Left colon (tissue), 2 donors: ENCODE measurements at regions not wholly inside any gene's neighbourhood (a gene's known extent, or its start where the extent isn't known, plus 50 kb on each side); places are given as distances from the start of the nearest gene placed in this dataset.

Source experiments
- ATAC-seq: fragments of 200-7000 bp; cut with Tn5 transposase; one replicate; pipeline ENCODE4 v1.9.1; 2020; ENCODE audit warnings: mild to moderate bottlenecking, moderate library complexity
- DNase-seq, 2 donors: peaks; one replicate each; pipeline ENCODE4 v3.0.0-alpha.2; 2020
- intact Hi-C, 2 donors: fragments of 100-400 bp; cut with DNase I in 1 of 2; cut with micrococcal nuclease in 1 of 2; formaldehyde crosslinking; loops; one replicate each; pipeline versions ENCODE4 v1.11.2 to v1.14.0; 2022; cut with DNase I, micrococcal nuclease
- donor health status: DM: no; HTN: no; CAD: no.
- donor health status: DM: yes; HTN: yes; CAD: no.

DNA sequence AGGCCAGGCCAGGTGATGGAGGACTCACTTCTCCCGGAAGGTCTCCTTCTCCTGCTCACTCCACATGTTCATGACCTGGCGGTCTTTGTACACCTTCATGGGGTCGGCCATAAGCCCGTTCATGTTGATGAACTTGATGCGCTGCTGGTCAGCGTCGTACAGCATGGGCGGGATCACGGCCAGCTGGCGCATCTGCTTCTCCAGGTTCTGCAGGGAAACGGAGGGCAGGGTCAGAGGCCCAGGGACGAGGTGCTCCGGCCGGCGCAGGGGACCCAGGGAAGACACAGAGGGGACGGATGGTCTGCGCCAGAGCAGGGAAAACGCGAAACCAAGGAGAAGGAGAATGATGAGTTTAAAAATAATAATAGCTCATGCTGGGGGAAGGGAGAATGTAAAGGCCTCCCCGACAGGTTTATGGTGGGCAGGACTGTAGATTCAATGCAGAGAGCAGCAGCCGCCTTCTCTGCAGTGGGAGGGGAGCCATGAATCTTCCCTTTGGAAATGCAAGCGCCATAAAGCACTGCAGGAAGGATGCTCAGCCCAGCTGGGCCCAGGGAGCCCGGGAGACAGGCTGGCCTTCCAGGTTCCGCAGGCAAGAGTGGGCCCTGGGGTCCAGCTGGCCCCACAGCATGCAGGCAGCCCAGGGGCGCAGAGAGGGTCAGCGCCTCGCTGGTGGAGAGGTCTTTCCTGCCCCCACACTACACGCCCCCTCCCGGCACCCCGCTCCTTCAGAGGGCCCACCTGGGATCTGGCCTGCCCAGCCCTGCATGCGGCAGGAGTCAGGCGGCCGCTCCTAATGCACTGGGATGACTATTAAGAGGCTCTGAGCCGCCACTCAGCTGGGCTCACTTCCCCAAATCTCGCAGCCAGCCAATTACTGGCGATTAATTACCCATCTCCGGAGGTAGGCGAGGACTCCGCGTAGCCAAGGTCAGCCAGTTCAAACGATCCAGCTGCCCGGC, 132.0 kb downstream of the RFLNA start:
- ATAC-seq (no peak), DNase-seq (no peak)
- intact Hi-C loops: no loop called here

DNA sequence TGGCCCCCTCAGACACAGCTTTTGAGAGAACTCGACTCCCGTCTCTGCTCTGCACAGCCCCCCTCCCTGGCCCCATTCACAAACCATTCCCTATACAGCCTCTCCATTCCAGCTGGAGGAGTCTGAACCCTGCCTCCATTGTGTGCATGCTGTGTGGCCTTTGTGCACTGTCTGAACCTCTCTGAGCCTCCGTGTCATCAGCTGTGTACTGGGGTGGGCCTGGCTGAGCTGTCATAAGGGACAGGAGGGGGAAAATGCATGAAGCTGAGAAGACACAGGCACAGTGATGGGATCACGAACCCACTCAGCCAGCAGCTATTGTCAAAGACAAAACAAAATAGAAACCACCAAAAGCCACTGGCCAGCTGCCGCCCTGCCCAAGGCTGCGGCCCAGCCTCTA, 130.8 kb downstream of the RFLNA start:
- no peak for DNase-seq
- ATAC-seq: no peak
- intact Hi-C loops: no loop called here

DNA sequence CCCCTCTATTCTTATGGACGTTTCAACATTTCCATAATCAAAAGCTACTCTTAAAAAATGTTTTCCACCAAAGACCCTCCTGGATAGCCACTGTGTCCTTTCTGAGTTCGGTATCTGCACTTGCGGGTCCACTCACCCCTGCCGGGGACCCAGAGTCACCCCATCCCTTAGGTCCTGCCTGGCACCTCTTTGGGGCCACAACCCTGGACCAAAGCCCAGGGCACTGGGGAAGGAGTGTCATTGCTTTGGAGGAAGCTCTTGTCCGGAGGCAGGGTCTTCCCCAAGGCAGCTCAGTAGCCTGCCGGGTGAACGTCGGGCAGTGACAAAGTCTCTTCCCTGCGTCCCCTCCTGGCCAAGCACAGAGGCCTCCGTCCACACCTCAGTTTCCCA, 129.6 kb downstream of the RFLNA start:
- DNase-seq: no peak
- no peak for ATAC-seq
- intact Hi-C loops: no loop called here

DNA sequence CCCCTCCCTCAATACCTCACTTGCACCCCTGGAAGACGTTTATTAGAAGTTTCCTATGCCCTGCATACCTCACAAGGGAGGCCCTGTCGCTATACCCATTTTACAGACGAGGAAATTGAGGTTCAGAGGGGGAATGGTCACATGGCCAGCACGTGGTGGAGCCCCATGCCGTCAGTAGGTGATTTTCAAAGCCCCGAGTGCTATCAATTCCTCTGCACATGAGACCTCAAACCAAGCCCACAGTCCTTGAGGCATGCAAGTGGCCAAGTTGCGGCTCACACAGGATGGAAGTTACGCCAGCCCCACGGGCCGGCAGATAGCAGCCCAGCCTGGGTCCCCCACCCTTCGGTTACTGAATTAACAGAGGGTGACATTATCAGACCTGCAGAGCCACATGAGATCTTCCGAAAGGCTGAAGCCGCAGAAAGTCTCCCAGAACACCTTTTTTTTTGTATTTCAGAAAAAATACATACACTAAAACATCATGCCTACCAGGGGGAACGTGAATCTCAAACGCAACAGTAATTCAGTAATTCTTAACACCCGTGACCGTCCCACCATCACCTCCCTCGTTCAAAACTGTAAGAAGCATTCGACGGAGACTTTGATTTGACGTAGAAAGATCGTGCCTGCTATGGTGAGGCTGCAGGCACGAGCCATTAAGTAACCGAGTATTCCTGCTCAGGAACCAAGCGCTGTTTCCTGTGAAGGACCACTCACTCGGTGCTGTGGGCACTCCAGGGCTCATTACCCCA, 129.0 kb downstream of the RFLNA start:
- intact Hi-C loops: no loop called here
- no peak for DNase-seq
- no peak for ATAC-seq

DNA sequence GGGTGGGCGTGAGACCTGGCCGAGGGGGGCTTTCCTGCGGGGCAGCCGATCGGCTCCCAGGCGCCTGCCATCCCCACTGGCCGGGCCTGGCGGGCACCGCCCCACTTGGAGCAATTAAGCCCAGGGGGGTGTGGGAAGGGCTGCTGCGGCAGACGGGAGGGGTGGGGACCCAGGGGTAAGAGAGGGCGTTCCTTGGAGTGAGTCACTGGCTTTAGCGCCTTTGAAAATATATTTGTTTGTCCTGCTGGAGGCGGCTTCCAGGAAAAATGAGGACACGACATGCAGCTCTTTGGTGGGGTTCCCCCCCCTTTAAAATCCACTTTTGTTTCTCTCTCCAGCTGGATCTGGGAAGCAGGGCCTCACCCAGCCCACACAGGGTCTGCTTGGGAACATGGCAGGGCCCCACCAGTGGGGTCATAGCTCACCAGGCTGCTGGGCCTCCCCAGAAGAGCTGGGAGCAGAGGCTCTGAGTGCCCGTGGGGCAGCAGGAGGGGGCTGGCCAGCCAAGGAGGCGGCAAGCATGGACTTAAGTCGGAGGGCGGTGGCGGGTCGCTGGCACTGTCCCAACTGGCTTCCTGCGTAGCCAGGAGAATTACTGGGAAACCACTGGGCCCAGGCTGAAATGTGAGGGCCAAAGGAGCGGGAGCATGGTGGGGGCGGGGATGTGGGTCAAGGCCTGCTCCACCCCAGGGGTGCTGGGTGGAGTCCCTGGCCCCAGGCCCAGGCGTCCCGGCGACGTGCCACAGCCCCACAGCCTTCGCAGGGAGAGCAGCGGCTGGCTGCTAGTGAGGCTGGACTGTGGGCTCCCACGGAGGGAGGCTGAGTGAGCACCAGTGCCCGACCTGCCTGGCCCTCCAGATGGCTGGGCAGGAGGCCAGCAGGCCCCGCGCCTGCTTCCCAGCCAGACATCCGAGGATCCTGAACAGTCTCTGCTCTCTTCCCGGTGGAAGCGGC, 128.0 kb downstream of the RFLNA start:
- DNase-seq: peak; percentile 93 to 95
- peak; percentile 87 for ATAC-seq
- intact Hi-C loops: no loop called here

DNA sequence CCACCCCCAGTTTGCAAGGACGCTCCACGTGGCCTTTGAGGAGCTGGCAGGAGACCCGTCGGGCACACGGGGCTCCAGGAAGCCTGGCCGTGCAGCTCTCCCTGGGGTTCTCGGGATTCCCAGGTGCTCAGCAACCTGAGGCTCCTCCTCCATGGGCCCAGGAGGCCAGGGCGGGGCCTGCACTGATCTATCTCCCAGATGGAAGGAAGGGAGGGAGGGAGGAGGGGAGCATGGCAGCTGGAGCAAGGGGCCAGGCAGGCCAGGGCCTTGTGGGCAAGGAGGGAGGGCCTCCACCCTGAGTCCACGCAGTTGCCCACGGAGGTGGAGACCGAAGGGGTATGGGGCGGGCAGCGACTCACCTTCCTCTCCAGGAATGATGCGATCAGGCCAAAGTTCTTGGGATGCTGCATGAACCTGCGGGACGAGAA, 127.3 kb downstream of the RFLNA start:
- ATAC-seq: peak; percentile 71
- intact Hi-C loops: no loop called here
- DNase-seq: peak; percentile 84 to 85

DNA sequence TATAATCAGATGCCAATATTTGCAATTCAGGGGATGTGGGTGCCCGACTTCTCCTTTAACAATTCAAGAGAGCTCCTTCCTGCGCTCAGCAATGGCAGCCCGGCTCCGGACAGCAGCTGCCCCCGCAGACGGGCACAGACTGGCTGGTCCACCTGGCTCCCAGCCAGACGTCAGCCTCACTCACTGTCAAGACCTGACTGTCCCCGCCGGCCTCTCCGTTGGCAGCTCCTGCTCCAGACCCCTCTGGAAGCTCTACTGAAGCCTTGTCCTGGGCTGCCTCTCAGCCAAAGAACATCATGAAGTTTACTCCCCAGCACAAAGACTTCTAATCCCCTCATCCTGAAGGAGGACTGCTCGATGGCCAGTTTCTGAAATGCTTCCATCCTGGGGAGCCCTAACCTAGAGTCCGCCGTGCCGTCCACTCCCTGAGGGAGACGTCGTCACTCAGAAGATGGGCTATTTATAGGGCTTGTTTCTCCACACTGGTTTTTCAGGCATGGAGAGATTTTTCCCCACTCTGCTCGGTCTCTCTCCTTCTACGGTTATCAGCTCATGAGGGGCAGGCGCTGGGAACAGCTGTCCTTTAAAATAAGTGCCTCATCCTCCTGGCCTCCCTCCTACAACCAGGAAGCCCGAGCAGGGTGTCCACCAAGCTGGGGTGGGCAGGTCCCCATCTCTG, 126.2 kb downstream of the RFLNA start:
- ATAC-seq: no peak
- no peak for DNase-seq
- intact Hi-C loops: no loop called here

DNA sequence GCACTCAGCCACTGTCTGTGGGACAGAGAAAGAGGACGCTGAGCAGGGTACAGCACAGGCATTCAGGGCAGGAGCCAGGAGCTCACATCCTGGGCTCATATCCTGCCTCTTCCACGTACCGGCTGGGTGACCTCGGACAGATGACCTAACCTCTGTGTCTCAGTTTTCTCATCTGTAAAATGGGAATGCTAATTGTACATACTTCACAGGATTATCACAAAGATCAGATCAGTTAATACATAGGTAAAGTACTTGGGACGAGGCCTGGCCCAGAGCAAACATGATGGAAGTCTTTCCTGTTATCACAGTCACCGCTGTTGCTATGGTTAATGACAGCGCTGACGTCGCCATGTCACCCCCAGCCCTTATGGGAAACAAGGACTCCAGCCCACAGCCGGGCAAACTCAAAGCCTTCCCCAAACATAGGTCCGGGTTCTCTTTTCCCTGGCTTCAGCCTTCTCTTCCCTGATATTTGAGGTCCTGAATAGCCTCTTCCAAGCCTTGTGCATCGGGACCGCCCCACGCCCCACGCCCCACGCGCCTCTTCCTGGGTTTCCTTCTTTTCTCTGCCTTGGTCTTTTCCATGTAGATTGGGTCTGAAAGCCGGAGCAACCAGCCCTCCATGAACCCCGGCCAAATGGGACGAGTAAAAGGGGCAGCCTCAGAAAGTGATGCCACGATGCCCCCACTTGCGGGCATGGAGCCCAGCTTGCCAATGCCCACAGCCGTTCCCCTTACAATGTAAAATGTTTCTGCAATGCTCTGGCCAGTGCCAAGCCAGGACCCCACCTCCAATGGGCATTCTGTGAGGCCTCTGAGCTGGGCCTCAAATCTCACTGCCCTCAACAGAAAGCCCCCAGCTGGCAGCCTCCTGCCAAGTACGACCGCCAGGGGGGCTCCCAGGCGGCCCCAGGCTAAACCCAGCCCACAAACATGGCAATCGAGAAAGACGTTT, 125.4 kb downstream of the RFLNA start:
- DNase-seq (no peak), ATAC-seq (no peak)
- intact Hi-C loops: no loop called here

DNA sequence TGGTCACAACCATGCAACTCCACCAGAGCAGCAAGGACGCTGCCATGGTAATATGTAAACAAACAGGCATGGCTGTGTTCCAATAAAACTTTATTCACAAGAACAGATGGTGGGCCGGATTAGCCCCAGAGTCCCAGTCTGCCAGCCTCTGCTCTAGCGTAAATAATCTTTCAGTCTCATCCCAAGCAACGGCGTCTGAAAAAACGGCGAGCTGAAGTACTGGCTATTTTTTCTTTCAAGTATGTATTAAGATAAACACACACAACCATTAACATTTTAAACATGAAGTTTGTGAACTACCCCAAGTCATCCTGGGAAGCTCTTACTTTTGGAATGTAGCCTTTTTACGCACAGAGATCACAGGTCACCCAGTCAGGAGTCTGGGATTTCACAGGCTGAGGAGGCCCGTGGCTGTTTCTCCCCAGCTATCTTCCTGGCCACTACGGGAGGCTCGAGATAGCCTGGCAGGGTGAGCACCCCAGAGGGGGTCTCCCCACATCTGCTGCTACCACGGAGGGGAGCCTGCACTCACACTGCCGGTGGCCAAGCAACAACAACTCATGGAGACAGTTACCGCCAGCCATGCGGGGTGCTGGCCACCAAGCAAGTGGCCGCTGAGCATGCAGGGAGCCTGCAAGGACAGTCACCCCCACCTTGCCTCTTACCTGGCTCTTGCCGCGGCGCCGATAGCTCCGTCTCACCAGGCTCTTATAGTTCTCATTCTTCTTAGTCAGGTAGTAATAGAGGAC, 124.6 kb downstream of the RFLNA start:
- DNase-seq: no peak
- intact Hi-C loops: no loop called here
- ATAC-seq: no peak

DNA sequence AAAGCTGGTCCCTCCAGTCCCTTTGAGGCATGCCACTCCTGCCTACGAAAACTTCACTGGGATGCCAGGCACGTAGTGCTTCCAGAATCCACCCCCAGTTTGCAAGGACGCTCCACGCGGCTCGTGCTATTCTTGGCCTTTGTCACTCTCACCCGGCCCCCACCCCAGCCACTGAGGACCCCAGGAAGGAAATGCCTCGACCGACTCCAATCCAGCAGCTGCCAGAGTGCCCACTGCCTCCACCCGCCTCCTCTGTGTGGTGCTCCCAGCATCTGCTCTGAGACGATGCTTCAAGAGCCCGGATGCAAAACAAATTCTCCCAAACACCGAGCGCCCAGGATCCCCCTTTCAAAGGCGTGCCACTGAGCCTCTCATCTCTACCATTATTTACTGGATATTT, 123.9 kb downstream of the RFLNA start:
- ATAC-seq (no peak), DNase-seq (no peak)
- intact Hi-C loops: no loop called here

DNA sequence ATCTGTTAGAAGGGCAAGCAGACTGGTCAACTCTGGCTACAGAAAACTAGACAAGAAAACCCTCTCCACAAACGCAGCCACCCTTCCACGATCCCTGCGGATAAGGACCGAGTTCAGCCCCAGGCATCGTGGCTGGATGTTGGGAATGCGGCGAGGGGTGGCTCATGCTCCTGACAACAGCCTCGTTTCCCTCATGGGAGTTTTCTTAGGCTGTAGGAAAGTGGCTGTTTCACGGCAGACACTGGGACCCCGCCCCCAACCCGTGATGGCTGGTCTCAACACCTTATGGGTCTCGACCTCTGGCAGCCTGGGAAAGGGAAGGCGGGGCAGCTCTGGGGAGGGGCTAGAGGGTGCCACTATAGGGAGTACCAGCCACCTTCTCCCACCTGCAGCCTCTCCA, 123.3 kb downstream of the RFLNA start:
- intact Hi-C loops: no loop called here
- ATAC-seq (no peak), DNase-seq (no peak)

DNA sequence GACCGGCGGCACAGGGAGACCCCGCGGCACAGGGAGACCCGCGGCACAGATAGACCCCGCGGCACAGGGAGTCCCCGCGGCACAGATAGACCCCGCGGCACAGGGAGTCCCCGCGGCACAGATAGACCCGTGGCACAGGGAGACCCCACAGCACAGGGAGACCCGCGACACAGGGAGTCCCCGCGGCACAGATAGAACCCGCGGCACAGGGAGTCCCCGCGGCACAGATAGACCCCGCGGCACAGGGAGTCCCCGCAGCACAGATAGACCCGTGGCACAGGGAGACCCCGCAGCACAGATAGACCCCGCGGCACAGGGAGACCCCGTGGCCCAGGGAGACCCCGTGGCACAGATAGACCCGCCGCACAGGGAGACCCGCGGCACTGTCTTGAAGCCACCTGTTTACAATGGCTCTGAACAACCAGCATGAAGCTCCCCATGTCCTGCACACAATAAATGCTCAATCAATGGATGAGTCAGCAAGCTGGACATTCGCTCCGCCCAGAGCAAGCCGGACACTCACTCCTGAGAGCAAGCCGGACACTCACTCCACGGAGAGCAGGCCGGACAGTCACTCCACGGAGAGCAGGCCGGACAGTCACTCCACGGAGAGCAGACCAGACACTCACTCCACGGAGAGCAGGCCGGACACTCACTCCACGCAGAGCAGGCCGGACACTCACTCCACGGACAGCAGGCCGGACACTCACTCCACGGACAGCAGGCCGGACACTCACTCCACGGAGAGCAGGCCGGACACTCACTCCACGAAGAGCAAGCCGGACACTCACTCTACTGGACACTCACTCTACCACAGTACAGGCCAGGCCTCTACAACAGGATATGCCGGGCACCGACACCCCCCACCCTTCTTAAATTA, 121.9 kb downstream of the RFLNA start:
- ATAC-seq (peak; percentile 31), DNase-seq (no peak)
- intact Hi-C loops: no loop called here

DNA sequence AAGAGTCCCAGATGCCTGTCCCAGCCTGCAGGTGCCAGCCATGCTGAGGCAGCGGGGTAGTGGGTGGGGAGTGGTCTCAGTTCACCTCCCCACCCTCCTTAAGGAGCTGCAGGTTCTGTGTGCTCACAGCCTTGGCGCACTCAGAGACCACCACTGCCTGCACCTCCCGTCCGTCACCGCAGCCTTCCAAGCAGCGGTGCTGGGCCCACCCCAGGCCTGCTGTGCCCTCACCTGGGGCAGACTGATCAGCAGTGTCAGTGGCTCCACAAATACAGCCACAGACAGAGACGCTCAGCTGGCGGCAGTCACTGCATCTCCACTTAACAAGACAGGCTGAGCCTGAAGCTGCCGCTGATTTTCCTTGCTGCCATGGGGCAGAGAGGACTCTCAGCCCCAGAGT, 120.2 kb downstream of the RFLNA start:
- DNase-seq (no peak), ATAC-seq (no peak)
- intact Hi-C loops: no loop called here

DNA sequence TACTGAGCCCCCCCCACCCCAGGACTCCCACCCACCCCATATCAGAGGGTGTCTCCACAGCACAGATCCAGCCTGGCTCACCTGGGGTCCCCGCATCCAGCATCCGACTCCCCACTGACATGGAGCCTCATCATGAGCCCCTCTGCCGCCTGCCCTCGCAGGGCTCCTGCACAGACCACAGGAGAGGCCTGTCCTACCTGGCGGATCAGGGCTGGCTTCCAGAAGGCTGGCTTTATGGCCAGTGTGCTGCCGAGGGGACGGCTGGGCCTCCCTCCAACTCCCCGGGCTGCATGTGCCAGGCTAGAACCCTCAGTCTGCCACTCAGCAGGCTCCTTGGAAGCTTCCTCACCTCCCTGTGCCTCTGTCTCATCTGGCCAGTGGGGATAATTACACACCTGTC, 119.0 kb downstream of the RFLNA start:
- no peak for ATAC-seq
- intact Hi-C loops: no loop called here
- DNase-seq: no peak

DNA sequence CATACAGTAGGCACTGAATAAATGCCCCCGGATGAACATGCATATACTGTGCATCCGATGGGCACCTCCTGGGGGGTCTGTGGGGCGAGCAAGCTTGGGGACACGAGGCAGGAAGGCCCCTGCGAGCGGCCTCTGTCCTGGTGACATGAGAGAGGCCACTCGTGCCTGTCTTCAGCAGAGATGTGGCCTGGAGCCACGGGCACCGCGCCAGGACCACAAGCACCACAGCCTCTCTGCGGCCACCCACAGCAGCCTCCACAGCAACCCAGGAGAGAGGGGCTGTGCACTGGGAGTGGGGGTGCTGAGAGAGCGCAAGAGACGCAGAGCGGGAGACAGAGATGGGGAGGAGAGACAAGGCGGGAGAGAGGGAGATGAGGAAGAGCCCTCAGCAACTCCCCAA, 118.5 kb downstream of the RFLNA start:
- no peak for DNase-seq
- intact Hi-C loops: no loop called here
- ATAC-seq: no peak

DNA sequence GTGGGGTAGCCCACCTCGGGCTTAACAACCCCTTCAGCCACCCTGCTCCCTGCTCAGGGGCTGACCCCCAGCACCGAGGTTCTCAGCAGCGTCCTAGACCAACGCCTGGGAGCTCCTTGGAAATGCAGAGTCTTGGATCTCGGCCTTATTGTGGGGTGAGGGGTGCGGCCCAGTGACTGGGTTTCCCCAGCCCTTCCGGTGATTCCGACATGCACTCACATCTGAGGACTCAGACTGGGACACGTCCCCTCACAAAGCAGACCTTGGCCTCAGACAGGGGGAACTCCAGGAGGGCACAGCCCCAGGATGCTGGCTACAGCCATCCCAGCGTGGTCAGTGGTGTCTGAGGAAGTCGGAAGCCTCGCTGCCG, 117.7 kb downstream of the RFLNA start:
- intact Hi-C loops: no loop called here
- DNase-seq (no peak), ATAC-seq (no peak)
